ENCODE measurements at regions not wholly inside any gene's neighbourhood (a gene's known extent, or its start where the extent isn't known, plus 50 kb on each side); places are given as distances from the start of the nearest gene placed in this dataset.

- TF ChIP-seq POLR2A (IDR thresholded peaks at IDR 0.05; ENCODE audit: low read depth, low read length) = no peak
- TF ChIP-seq POLR2AphosphoS5 (IDR thresholded peaks at IDR 0.05; ENCODE audit: low read depth, low read length) = no peak
Observed at GRCh38 chr4:140281828-140282552, 91.5 kb upstream of the SCOC start.

All from GM12892 (cell line).